ENCODE measurements at regions not wholly inside any gene's neighbourhood (a gene's known extent, or its start where the extent isn't known, plus 50 kb on each side); places are given as distances from the start of the nearest gene placed in this dataset.

GRCh38 chr4:189022440-189023035 lies 883.3 kb downstream of the TRIML1 start:
- TF ChIP-seq CTCF (IDR thresholded peaks at IDR 0.05) = no peak
- DNase-seq (no peak), ATAC-seq (no peak)
- intact Hi-C loops (cut with DNase I) = no loop called here
- Histone ChIP-seq H3K36me3 (no peaks in the 10 kb centered on the region), H3K4me3 (no peak overlapping the region), H3K9me3 (no peaks in the 10 kb centered on the region), H3K27ac (no peak overlapping the region), H3K27me3 (no peaks in the 10 kb centered on the region), H3K4me1 (no peaks in the 10 kb centered on the region)

DNA sequence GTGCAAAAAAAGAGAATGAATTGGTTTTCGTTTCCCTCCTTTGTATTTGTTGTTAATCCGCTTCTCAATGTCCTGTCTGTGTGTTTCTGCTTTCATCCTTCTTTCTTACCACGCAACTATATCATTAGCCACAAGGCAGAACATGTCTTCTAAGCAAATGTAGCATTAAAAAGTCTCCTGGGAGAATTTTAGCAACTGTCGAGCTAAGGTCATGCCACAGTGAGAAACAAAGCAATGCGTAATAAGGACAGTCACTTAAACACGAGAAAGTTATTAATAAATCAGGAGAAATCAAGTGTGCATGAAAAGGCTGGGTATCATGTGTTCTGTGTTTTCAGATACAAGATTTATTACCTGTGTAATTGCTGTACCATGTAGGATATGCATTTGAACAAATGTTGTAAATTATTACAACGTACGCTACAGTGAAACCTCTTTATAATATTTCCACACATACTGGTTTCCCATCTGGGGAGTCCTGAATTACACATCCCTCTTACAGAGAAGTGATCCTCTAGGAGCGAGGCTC lies 890.8 kb downstream of the TRIML1 start:
- TF ChIP-seq CTCF (IDR thresholded peaks at IDR 0.05) = no peak
- Histone ChIP-seq H3K36me3 (no peaks in the 10 kb centered on the region), H3K27me3 (no peaks in the 10 kb centered on the region), H3K9me3 (no peaks in the 10 kb centered on the region), H3K27ac (no peak overlapping the region), H3K4me3 (no peak overlapping the region), H3K4me1 (no peaks in the 10 kb centered on the region)
- no peak for ATAC-seq
- DNase-seq = no peak
- intact Hi-C loops (cut with DNase I) = no loop called here

DNA sequence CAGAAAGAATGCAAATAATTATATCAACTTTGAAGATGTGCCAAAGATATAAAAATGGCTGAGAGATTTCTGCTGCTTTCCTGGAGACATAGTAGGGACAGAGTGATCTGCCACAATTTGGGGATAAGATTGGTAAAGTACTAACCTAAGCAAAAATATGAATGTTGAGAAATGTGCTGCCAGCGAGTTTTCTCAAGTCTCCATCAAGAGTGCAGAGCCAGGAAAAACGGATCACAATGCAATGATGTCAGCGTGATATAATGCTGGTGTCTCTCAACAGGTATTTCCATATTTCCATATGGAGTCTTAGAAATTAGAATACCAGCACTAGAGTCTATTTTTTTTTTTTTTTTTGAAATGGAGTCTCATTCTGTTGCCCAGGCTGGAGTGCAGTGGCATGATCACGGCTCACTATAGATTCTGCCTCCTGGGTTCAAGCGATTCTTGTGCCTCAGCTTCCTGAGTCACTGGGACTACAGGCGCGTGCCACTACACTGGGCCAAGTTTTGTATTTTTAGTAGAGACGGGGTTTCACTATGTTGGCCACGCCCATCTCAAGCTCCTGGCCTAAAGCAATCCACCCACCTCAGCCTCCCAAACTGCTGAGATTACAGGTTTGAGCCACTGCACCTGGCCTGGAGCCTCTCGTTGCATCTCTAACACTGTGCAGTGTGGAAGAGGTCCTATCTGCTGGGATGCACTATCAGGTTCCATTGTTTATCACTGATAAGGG lies 893.5 kb downstream of the TRIML1 start:
- Histone ChIP-seq H3K27me3 (no peaks in the 10 kb centered on the region), H3K9me3 (no peaks in the 10 kb centered on the region), H3K27ac (no peak overlapping the region), H3K4me1 (no peaks in the 10 kb centered on the region), H3K36me3 (no peaks in the 10 kb centered on the region), H3K4me3 (no peak overlapping the region)
- no peak for TF ChIP-seq CTCF (IDR thresholded peaks at IDR 0.05)
- intact Hi-C loops (cut with DNase I) = no loop called here
- ATAC-seq = no peak
- no peak for DNase-seq

GRCh38 chr4:189033801-189034347 lies 894.6 kb downstream of the TRIML1 start:
- ATAC-seq (no peak), DNase-seq (no peak)
- H3K4me1 ChIP-seq = no peaks in the 10 kb centered on the region
- no peak for TF ChIP-seq CTCF (IDR thresholded peaks at IDR 0.05)
- H3K36me3 ChIP-seq = no peaks in the 10 kb centered on the region
- no peak overlapping the region for H3K4me3 ChIP-seq
- H3K27me3 ChIP-seq = no peaks in the 10 kb centered on the region
- no peak overlapping the region for H3K27ac ChIP-seq
- no peaks in the 10 kb centered on the region for H3K9me3 ChIP-seq
- intact Hi-C loops (cut with DNase I) = no loop called here

DNA sequence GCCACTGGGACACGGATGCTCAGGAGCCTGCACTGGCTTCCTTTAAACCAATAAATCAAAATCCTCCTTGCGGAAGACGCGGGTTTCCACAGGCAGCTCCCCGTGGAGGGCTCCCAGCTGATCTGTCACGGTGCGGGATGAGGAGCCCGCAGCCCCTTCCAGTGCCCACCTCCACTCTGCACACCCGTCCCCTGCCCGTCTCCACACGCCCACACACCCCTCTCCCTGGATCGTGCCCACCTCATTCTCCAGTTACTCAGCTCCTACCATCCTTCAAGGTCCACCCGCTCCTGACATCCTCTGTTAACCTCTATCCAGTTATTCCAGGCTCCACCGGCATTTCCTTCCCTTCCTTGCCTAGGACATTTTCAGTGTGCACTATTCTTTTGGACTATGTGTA lies 895.9 kb downstream of the TRIML1 start:
- Histone ChIP-seq H3K27me3 (no peaks in the 10 kb centered on the region), H3K27ac (no peak overlapping the region), H3K4me1 (no peaks in the 10 kb centered on the region), H3K36me3 (no peaks in the 10 kb centered on the region), H3K9me3 (no peaks in the 10 kb centered on the region), H3K4me3 (no peak overlapping the region)
- no peak for TF ChIP-seq CTCF (IDR thresholded peaks at IDR 0.05)
- intact Hi-C loops (cut with DNase I) = no loop called here
- ATAC-seq (no peak), DNase-seq (no peak)
